Keratinocyte (primary cell): ENCODE measurements at regions not wholly inside any gene's neighbourhood (a gene's known extent, or its start where the extent isn't known, plus 50 kb on each side); places are given as distances from the start of the nearest gene placed in this dataset.

Experiments used
- EZH2 ChIP-seq: IDR thresholded peaks from one replicate; pipeline ENCODE4 v1.6.1; 2012; ENCODE audit warnings: inconsistent platforms, mild to moderate bottlenecking, low read length, moderate library complexity
- TF ChIP-seq, protein P1 (sequence below), 3 experiments: IDR thresholded peaks in 1 of 3; conservative IDR thresholded peaks in 1 of 3; optimal IDR thresholded peaks in 1 of 3; 2 replicates in 2 of 3; 3 replicates in 1 of 3; pipeline versions ENCODE3 to v1.5.1; 2011; ENCODE audit warnings: low read length in 3 of 3, mild to moderate bottlenecking in 3 of 3, moderate library complexity in 2 of 3, control low read depth in 1 of 3, inconsistent platforms in 1 of 3; ENCODE audit not compliant: insufficient read depth in 2 of 3; ENCODE audit errors: extremely low read depth in 1 of 3

GRCh38 chr14:95818581-95818980, 58.1 kb upstream of the TUNAR start:
- TF ChIP-seq, protein P1, sequence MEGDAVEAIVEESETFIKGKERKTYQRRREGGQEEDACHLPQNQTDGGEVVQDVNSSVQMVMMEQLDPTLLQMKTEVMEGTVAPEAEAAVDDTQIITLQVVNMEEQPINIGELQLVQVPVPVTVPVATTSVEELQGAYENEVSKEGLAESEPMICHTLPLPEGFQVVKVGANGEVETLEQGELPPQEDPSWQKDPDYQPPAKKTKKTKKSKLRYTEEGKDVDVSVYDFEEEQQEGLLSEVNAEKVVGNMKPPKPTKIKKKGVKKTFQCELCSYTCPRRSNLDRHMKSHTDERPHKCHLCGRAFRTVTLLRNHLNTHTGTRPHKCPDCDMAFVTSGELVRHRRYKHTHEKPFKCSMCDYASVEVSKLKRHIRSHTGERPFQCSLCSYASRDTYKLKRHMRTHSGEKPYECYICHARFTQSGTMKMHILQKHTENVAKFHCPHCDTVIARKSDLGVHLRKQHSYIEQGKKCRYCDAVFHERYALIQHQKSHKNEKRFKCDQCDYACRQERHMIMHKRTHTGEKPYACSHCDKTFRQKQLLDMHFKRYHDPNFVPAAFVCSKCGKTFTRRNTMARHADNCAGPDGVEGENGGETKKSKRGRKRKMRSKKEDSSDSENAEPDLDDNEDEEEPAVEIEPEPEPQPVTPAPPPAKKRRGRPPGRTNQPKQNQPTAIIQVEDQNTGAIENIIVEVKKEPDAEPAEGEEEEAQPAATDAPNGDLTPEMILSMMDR (optimal IDR thresholded peaks at IDR 0.05 in 1 of 3, IDR thresholded peaks at IDR 0.05 in 1 of 3, conservative IDR thresholded peaks at IDR 0.05 in 1 of 3; ENCODE audit: extremely low read depth in 1 of 3, insufficient read depth in 2 of 3, low read length in 3 of 3) = no peak
- TF ChIP-seq EZH2 = no peak
